ENCODE measurements at regions not wholly inside any gene's neighbourhood (a gene's known extent, or its start where the extent isn't known, plus 50 kb on each side); places are given as distances from the start of the nearest gene placed in this dataset.

DNA sequence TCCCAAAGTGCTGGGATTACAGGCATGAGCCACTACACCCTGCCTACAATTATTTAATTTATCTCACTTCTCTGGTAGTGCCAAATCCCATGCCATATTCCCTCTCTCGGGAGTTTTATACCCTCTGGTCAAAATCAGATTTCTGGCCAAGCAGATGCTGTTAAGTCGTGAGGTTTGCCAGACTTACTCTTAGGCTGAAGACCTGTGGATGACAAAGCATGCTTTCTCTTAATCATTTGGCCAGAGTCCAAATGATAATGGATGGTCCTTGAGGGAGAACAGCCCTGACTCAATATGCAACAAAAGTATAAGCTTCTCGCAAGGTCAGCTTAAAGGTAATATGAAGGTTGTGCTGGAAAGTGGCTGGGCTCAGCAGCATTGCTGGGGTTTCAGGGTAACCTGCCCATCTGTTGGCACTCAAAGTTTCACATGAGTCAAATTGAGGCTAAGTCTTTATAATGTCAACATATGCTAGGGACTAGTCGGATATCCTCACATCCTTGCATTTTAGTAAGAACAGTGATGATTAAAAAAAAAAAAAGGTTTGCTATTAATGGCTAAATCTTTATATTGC, 280.1 kb downstream of the KIF4B start (continued):
- TF ChIP-seq TCF12 (IDR thresholded peaks at IDR 0.05; ENCODE audit: low read depth, low read length) (no peak), SIRT6 (IDR thresholded peaks at IDR 0.05; ENCODE audit: low read length) (no peak), RFX5 (IDR thresholded peaks at IDR 0.05; ENCODE audit: borderline replicate concordance, low read depth, low read length) (no peak), KDM1A (IDR thresholded peaks at IDR 0.05; ENCODE audit: borderline replicate concordance, low read length) (no peak), TEAD4 (IDR thresholded peaks at IDR 0.05; ENCODE audit: low read depth, low read length) (no peak)
- TF ChIP-seq, protein P1, sequence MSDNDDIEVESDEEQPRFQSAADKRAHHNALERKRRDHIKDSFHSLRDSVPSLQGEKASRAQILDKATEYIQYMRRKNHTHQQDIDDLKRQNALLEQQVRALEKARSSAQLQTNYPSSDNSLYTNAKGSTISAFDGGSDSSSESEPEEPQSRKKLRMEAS (IDR thresholded peaks at IDR 0.05), result no peak

Measured in H1 (cell line).